ENCODE measurements at regions not wholly inside any gene's neighbourhood (a gene's known extent, or its start where the extent isn't known, plus 50 kb on each side); places are given as distances from the start of the nearest gene placed in this dataset.

DNA sequence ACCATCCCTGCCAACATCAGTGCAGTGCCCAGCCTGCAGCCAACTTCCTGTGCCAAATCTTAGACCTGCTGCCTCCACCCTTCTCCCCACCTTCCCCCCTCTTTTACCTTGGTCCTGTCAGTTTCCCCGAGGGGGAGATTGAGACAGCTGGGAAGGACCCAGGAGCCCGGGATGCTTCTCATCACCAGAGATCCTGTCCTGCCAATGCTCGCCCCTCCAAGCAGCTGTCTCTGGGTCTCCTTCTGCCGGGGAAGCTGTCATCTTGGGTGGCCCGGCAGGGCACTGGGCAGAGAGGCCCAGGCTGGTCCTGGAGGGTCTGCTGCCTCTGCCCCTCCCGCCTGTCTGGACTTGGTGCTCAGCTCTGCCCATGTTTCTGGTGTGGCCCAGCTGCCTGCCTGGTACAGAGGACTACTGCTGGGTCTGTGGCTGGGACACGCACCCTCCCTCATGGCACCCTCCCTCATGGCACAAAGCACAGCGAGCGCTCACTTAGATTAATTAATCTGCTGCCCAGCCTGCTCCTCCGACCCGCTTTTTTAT is 60.4 kb upstream of the THY1 start:
- Histone ChIP-seq H3K36me3 (no peaks in the 10 kb centered on the region), H3K4me3 (no peak overlapping the region), H3K9me3 (no peaks in the 10 kb centered on the region), H3K27me3 (no peaks in the 10 kb centered on the region), H3K27ac (no peak overlapping the region), H3K4me1 (peaks cover 0 to 9% (median 0%) of the 10 kb centered on the region in 4 donors)
- TF ChIP-seq POLR2AphosphoS5 (IDR thresholded peaks at IDR 0.05) (no peak), POLR2A (IDR thresholded peaks at IDR 0.05) (no peak), EP300 (IDR thresholded peaks at IDR 0.05) (no peak)
- TF ChIP-seq, protein P1, sequence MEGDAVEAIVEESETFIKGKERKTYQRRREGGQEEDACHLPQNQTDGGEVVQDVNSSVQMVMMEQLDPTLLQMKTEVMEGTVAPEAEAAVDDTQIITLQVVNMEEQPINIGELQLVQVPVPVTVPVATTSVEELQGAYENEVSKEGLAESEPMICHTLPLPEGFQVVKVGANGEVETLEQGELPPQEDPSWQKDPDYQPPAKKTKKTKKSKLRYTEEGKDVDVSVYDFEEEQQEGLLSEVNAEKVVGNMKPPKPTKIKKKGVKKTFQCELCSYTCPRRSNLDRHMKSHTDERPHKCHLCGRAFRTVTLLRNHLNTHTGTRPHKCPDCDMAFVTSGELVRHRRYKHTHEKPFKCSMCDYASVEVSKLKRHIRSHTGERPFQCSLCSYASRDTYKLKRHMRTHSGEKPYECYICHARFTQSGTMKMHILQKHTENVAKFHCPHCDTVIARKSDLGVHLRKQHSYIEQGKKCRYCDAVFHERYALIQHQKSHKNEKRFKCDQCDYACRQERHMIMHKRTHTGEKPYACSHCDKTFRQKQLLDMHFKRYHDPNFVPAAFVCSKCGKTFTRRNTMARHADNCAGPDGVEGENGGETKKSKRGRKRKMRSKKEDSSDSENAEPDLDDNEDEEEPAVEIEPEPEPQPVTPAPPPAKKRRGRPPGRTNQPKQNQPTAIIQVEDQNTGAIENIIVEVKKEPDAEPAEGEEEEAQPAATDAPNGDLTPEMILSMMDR (IDR thresholded peaks at IDR 0.05): no peak
- WGBS, 2 donors: 87 to 88% methylated on average over 10 to 11 of the region's 11 CpGs
- ATAC-seq (ENCODE audit: low FRiP score in 2 of 2): no peak
- peak in 1 of 2 donors; percentile 17 for DNase-seq

DNA sequence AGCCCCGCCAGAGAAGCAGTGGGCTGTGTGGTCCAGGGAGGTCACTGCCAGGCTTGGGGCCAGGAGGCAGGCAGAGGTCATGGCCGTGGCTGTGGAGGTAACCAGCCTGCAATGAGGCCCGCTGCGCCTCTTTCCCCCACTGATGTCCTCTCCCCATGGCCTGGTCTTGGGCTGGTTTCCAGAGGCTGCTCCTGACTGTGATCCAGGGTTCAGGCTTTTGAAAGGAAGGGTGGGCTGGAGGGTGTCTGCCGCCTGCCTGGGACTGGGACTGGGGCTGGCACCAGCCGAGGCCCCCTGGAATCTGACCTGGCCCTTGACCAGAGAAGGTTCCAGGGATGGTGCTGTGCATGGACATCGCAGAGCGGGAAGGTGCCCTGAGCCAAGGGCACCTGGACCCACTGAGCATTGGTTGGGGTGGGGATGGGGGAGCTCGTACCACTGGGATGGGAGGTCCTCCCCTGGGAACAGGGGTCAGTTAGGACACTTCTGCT is 59.6 kb upstream of the THY1 start:
- Histone ChIP-seq H3K9me3 (no peaks in the 10 kb centered on the region), H3K36me3 (no peaks in the 10 kb centered on the region), H3K4me3 (no peak overlapping the region), H3K27ac (no peak overlapping the region), H3K27me3 (no peaks in the 10 kb centered on the region), H3K4me1 (peaks cover 0 to 9% (median 0%) of the 10 kb centered on the region in 4 donors)
- 78% methylated on average over 9 of the region's 9 CpGs; no CpG with 5 or more reads in 1 of the 2 donors for WGBS, 2 donors
- ATAC-seq (ENCODE audit: low FRiP score in 2 of 2) (no peak), DNase-seq (peak in 1 of 2 donors; percentile 14)
- no peak for TF ChIP-seq EP300 (IDR thresholded peaks at IDR 0.05)
- TF ChIP-seq POLR2A (IDR thresholded peaks at IDR 0.05): no peak
- TF ChIP-seq, protein P1 (IDR thresholded peaks at IDR 0.05): no peak
- no peak for TF ChIP-seq POLR2AphosphoS5 (IDR thresholded peaks at IDR 0.05)

DNA sequence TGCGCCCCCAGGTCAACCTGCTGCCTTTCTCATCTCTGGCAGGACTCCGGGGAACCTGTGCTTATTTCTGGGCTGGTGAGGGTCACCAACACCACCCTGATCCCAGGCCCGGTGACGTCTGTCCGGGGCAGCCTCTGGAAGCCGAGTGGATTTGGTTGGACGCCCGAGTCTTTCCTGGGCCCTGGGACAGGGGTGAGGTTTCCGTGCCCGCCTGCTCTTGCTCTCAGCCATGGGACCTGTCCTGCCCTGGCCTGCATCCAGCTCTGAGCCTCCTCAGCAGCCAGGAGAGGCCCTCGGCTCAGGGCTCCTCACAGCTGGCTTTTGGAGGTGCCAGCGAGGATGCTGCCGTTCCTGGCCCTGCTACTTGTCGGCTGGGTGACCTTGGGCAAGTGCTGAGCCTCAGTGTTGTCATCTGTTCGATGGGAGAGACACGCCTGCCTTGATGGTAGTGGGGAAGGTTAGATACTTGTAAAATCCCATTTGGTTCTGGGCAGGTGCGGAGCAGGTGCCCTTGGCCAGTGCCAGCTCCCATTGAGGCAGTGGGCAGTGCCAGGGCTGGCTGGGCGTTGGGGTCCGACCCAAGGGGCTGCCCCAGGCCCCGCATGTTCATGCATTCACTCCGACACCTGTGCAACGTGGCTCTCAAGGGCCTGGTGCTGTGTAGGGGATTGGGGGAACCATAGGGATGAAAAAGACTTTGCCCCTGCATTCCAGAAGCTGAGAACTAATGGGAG is 58.9 kb upstream of the THY1 start:
- no peak overlapping the region for H3K27ac ChIP-seq
- TF ChIP-seq, protein P1 (IDR thresholded peaks at IDR 0.05): peak in 2 of 6 experiments; percentile 4 to 16
- no peak for TF ChIP-seq POLR2AphosphoS5 (IDR thresholded peaks at IDR 0.05)
- H3K4me1 ChIP-seq: peaks cover 0 to 9% (median 0%) of the 10 kb centered on the region in 4 donors
- DNase-seq: peak; percentile 21 to 64
- H3K36me3 ChIP-seq: no peaks in the 10 kb centered on the region
- ATAC-seq (ENCODE audit: low FRiP score in 2 of 2): peak; percentile 1 to 13
- H3K4me3 ChIP-seq: no peak overlapping the region
- H3K27me3 ChIP-seq: no peaks in the 10 kb centered on the region
- WGBS, 2 donors: 71 to 89% methylated on average over 6 to 13 of the region's 22 CpGs
- H3K9me3 ChIP-seq: no peaks in the 10 kb centered on the region

DNA sequence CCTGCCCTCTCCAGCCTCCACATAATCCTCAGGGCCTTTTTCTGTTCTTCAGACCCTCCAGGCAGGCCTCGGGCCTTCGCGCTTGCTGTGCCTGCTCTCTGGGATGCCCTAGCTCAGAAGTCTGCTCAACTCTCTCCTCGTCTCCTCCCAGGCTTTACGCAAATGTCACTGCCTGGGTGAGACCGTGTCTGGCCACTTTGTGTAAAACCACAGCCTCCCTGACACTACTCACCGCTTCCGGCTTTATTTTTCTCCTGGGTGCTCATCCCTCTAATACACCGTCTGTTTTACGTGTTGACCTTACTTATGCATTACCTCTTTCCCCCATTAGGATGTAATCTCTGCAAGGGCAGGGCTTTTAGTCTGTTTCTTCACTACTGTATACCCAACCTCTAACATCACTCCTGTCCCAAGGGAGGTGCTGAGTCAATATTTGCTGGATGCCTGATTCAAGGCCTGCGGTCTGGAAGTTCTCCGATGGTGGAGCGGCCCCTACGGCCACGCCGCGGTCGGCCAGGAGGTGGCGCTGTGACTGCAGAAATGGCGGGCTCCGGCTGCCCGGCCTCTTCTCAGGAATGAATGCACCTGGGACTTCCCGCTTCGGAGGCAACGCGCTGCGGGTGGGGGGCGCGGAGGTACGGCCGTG is 58.2 kb upstream of the THY1 start:
- H3K4me1 ChIP-seq: peaks cover 0 to 9% (median 0%) of the 10 kb centered on the region in 4 donors
- WGBS, 2 donors: 27 to 64% methylated on average over 12 to 31 of the region's 31 CpGs
- TF ChIP-seq, protein P1 (IDR thresholded peaks at IDR 0.05): peak; percentile 85 to 98 (median 95)
- TF ChIP-seq POLR2AphosphoS5 (IDR thresholded peaks at IDR 0.05) (no peak), EP300 (IDR thresholded peaks at IDR 0.05) (no peak), POLR2A (IDR thresholded peaks at IDR 0.05) (no peak)

More for the DNA sequence above, 58.2 kb upstream of the THY1 start:
- ATAC-seq (ENCODE audit: low FRiP score in 2 of 2) (peak; percentile 85 to 92), DNase-seq (peak; percentile 73 to 98)
- H3K36me3 ChIP-seq: no peaks in the 10 kb centered on the region
- H3K27ac ChIP-seq: no peak overlapping the region
- H3K4me3 ChIP-seq: no peak overlapping the region
- H3K9me3 ChIP-seq: no peaks in the 10 kb centered on the region
- H3K27me3 ChIP-seq: no peaks in the 10 kb centered on the region
